ENCODE measurements at regions not wholly inside any gene's neighbourhood (a gene's known extent, or its start where the extent isn't known, plus 50 kb on each side); places are given as distances from the start of the nearest gene placed in this dataset.

GRCh38 chr15:95095250-95095649 lies 863.9 kb downstream of the MCTP2 start:
- DNase-seq: no peak

DNA sequence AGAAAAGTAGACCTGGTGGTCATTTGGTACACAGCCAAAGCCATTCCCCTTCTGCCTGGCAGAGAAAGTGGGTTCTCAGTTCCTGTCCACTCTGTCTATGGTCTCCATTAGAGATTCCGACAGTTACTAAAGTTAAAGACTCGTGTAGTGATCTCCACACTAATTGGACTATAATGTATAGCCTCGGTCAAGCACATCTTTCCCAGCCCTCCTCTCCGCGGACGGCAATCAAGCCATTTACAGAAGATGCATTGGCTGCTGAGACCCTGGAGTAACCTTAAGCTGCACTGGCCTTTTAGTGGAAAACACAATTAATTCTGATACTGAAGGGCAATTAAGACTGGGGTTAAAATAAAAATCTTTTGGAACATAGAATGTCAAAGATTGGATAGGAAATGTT lies 865.3 kb downstream of the MCTP2 start:
- DNase-seq: no peak

GRCh38 chr15:95097361-95097760 lies 866.0 kb downstream of the MCTP2 start:
- DNase-seq: no peak

GRCh38 chr15:95105229-95105628 lies 873.9 kb downstream of the MCTP2 start:
- DNase-seq: no peak

GRCh38 chr15:95106801-95107200 lies 875.4 kb downstream of the MCTP2 start:
- DNase-seq: no peak

DNA sequence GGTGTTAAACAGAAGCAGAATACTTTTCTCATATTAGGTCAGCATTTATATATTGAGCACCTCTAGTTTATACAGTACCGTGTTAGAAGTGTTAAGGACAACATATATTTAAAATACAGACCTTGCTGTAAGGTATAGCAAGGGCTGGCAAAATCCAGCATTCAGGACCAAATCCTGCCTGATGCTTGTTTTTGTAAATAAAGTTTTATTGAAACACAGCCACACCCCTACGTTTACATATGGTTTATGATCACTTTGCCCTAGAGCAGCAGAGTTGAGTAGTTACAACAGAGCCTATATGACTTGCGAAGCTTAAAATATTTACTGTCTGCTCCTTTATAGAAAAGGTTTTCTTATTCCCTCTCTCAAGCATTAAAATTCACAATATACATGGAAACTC lies 877.3 kb downstream of the MCTP2 start:
- no peak for DNase-seq

DNA sequence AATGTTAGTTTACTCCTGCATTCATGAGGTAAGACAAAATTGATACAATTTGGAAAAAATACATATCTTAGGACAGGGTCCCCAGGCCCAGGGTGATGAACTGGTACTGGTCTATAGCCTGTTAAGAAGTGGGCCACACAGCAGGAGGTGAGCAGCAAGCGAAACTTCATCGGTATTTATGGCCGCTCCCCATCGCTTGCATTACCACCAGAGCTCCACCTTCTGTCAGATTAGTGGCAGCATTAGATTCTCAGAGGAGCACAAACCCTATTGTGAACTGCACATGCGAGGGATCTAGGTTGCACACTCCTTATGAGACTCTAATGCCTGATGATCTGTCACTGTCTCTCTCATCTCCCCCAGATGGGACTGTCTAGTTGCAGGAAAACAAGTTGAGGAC lies 880.6 kb downstream of the MCTP2 start:
- no peak for DNase-seq

- DNase-seq: no peak
Observed at GRCh38 chr15:95113041-95113440, 881.7 kb downstream of the MCTP2 start.

- no peak for DNase-seq
Observed at GRCh38 chr15:95119041-95119610, 887.8 kb downstream of the MCTP2 start.

GRCh38 chr15:95120595-95120994 lies 889.2 kb downstream of the MCTP2 start:
- no peak for DNase-seq

GRCh38 chr15:95121191-95121590 lies 889.8 kb downstream of the MCTP2 start:
- DNase-seq: no peak

DNA sequence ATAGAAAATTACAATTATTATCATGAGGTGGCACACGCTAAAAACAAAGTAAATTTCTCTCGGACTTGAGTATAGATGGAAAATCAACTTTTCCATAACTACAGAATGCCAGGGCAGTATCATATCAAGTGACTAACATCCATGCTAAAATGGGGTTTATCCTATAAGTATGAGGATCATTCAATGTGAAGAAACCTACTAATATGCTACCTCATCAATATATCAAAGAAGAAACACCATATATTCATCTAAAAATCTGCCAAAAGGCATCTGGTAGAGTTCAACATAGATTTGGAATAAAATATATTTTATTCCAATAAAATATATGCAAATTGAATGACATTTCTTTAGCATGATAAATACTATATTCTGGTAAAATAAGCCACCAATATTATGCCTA lies 894.4 kb downstream of the MCTP2 start:
- no peak for DNase-seq

- no peak for DNase-seq
Observed at GRCh38 chr15:95127356-95127755, 896.0 kb downstream of the MCTP2 start.

DNA sequence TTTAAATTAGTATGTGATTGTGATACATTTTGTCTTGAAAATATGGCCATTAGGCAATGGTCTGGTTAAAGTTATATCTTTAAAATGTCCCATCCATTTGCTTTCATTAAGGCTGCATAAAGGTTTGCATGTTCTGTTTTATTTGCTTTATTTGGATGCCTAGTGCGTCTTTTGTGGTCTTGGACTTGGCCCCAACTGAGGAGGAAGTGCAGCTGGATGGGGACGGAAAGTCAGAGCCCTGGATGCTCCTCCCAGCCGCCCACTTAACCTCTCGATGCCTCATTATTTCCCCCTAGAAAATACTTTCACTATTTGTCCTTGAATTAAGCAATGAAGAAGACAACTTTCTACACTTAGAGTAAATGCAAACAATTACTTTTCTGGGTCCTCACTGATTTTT lies 898.2 kb downstream of the MCTP2 start:
- DNase-seq: no peak

- no peak for DNase-seq
Observed at GRCh38 chr15:95131131-95131556, 899.8 kb downstream of the MCTP2 start.

DNA sequence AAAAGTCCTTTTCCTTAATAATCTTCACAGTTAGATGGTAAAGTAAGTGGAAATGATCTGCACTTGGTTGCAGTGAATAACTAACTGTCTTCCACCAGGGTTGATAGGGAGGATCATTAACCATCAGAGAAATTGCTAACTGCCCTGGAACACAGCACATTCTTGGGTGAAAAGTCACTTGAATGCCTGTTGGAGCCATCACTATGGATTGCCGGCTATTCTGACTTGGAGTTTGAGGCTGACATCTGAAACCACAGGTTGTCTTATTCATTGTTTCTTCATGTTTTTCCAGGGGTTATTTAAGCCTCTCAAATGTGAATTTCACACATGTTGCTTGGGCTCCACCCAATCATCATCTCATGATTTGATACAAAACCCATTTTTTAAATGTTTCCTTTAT lies 901.4 kb downstream of the MCTP2 start:
- no peak for DNase-seq

DNA sequence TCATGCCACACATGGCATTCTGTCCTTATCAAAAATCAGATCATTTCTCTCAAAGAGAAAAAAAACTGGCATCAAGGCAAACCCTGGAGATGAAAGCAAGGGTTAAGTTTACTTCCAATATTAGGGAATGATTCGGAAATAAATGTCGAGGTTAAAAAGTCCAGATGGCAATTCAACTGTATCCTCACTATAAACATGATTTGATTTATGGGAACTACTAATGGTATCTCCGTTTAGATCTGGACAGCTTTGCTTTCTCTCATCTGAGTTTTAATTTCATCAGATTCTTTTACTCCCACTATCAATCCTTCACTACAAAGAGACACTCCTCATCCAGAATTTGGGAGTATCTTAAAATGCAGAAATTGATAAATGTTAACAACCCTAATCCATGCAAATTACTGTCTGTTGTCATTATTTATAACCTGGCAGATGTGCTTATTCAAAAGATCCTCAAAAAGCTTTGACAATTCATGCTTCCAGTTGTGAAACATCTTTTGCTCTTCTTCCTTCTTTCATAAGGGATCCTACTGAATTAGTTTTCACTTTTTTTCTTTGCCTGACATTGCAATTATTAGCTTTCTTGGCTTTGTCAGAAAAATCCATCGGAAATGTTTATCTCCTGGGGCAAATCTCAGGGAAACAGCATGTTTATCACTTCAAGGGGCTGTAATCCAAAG lies 903.2 kb downstream of the MCTP2 start:
- DNase-seq: no peak

- DNase-seq: no peak
Observed at GRCh38 chr15:95138604-95139270, 907.4 kb downstream of the MCTP2 start.

DNA sequence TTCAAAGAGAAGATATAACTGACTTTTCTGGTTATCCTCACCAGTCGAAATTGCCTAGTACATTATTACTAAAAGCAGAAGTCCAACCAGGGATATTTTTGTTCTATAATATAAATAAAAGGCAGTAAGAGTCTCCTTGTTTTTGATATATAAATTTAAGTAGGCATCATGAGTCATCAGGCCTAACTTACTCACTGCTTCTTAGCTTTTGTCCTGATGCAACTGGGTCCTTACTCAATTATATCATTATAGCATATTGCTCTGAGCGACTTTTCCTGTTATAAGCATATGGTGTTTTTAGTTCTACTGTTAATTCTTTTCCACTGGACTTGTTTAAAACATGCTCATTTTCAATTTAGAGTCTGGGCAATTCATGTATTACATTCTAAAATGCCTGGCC lies 910.1 kb downstream of the MCTP2 start:
- no peak for DNase-seq

DNA sequence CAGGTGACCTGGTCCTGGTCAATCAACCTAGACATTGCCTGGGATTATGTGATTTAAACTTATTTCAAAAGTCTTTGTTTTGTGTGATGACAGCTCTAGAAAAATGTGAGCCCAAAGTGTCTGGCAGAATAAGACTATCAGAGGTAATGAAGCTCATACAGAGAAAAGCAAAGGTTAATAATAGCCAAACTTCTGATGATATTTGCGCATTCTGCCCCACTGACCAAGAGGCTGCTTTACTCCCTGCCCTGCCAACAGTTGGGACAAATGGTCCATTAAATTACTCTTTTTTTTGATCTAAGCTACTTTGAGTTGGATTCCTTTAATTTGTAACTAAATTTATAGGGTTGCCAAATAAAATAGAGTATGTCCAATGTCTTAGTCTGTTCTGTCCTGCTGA lies 911.2 kb downstream of the MCTP2 start:
- DNase-seq: no peak

DNA sequence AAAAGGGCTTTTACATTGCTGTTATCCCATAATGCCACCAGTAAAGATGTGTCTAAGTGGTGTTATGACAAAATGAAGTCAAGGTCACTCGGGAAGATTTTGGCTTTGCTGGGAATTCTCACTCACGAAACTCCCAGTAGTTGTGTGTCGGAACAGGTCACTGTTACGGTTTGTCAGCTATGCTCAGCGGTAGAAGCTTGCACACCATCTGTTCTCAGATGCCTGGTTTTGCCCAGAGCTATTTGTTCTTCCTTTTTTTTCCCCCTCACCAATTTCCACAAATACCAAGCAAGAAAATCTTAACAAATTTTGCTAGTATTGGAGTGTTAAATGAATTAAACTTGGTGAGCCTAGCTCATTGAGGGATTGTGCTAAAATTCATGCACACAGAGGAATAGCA lies 915.1 kb downstream of the MCTP2 start:
- DNase-seq: no peak

DNA sequence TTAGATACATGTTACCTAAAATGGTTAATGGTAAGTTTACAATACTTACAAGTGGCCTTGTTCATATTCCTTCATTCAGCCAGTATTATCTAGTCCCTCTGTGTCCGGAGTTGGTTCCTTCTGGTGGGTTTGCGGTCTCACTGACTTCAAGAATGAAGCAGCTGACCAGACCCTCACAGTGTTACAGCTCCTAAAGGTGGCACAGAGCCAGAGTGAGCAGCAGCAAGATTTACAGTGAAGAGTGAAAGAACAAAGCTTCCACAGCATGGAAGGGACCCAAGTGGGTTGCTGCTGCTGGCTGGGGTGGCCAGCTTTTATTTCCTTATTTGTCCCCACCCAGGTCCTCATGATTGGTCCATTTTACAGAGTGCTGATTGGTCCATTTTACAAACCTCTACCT lies 916.8 kb downstream of the MCTP2 start:
- no peak for DNase-seq

DNA sequence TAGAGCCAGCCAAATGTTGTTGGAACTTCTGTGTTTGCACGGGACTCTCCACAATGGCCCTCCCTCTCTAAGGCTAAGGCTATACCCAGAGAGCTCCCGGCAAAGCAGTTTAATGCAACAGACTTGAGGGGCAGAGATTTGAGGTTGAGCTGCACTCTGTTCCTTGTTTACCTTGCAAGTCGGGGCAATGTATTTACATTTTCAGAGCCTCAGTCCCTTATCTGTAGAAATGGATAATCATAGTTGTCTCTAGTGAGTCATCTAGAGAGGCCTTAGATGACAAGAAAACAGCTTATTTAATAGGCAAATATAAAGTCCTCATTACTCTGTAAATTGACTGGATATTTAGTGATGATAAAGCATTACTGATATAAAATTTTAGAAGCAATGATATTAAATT lies 917.7 kb downstream of the MCTP2 start:
- DNase-seq: no peak

DNA sequence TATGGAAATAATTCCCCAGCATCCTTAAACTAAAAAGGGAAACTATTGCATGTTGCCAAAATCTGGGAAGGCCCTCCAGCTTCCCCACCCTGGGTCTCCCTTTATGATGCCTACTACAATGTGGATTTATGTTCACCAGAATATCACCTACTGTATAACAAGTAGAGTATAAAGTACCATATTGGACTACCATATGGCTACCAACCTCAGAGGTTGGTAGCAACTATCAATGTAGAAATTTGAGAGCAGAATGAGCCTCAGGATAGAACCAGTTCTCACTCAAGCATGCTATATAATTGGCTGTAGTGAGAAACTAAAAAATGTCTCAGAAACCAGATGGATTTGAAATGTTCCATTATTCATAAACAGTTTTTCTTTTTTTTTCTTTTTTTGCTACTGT lies 918.4 kb downstream of the MCTP2 start:
- no peak for DNase-seq

GRCh38 chr15:95150466-95150865 lies 919.1 kb downstream of the MCTP2 start:
- DNase-seq: no peak

Measured in T-helper 9 cell (primary cell).